Right atrium auricular region (tissue), 2 donors: ENCODE measurements at regions not wholly inside any gene's neighbourhood (a gene's known extent, or its start where the extent isn't known, plus 50 kb on each side); places are given as distances from the start of the nearest gene placed in this dataset.

Source experiments
- DNase-seq: peaks from one replicate; pipeline ENCODE4 v3.0.0-alpha.2; 2019; ENCODE audit warnings: low spot score
- H3K27ac ChIP-seq, 2 donors: fragments of 200-600 bp; sonication (generic); 1 replicate in 1 of 2; 2 replicates in 1 of 2; pipeline ENCODE4 v1.5.1; 2016 to 2019
- H3K27me3 ChIP-seq, 2 donors: fragments of 200-600 bp; sonication (generic); one replicate each; pipeline versions ENCODE4 v1.5.1 to v1.6.0; 2017 to 2019
- H3K36me3 ChIP-seq: fragments of 200-600 bp; sonication (generic); one replicate; pipeline ENCODE4 v1.5.1; 2016
- H3K4me1 ChIP-seq, 2 donors: fragments of 200-600 bp; sonication (generic); one replicate each; pipeline versions ENCODE4 v1.5.1 to v1.6.0; 2017 to 2019
- H3K4me3 ChIP-seq, 2 donors: fragments of 200-600 bp; sonication (generic); 1 replicate in 1 of 2; 2 replicates in 1 of 2; pipeline ENCODE4 v1.5.1; 2017 to 2019; ENCODE audit warnings: mild to moderate bottlenecking in 1 of 2, moderate library complexity in 1 of 2
- H3K9me3 ChIP-seq, 2 donors: fragments of 200-600 bp; sonication (generic); one replicate each; pipeline ENCODE4 v1.5.1; 2019
- CTCF ChIP-seq, 2 donors: fragments of 200-600 bp; sonication (generic); IDR thresholded peaks; one replicate each; pipeline ENCODE4 v1.5.1; 2019; ENCODE audit warnings: antibody characterized with exemption in 2 of 2

- no peak for TF ChIP-seq CTCF (IDR thresholded peaks at IDR 0.05)
- Histone ChIP-seq H3K9me3 (no peaks in the 10 kb centered on the region), H3K4me1 (no peaks in the 10 kb centered on the region), H3K4me3 (no peak overlapping the region), H3K27me3 (no peaks in the 10 kb centered on the region), H3K36me3 (no peaks in the 10 kb centered on the region), H3K27ac (no peak overlapping the region)
- no peak for DNase-seq
These were observed 125.6 kb upstream of the EOMES start for GRCh38 chr3:27847697-27848096.

GRCh38 chr3:27848826-27849225 is 126.7 kb upstream of the EOMES start:
- H3K27me3 ChIP-seq: no peaks in the 10 kb centered on the region
- peaks cover 0 to under 1% of the 10 kb centered on the region in 2 donors for H3K9me3 ChIP-seq
- H3K4me1 ChIP-seq: no peaks in the 10 kb centered on the region
- H3K27ac ChIP-seq: no peak overlapping the region
- no peak for DNase-seq
- TF ChIP-seq CTCF (IDR thresholded peaks at IDR 0.05): no peak
- no peaks in the 10 kb centered on the region for H3K36me3 ChIP-seq
- no peak overlapping the region for H3K4me3 ChIP-seq

GRCh38 chr3:27859821-27860220 is 137.7 kb upstream of the EOMES start:
- Histone ChIP-seq H3K4me1 (no peaks in the 10 kb centered on the region), H3K36me3 (no peaks in the 10 kb centered on the region), H3K27ac (no peak overlapping the region), H3K27me3 (no peaks in the 10 kb centered on the region), H3K4me3 (no peak overlapping the region), H3K9me3 (peaks cover 0 to 26% of the 10 kb centered on the region in 2 donors)
- TF ChIP-seq CTCF (IDR thresholded peaks at IDR 0.05): no peak
- DNase-seq: no peak

- Histone ChIP-seq H3K9me3 (peaks cover 0 to 11% of the 10 kb centered on the region in 2 donors), H3K27ac (no peak overlapping the region), H3K4me1 (no peaks in the 10 kb centered on the region), H3K4me3 (no peak overlapping the region), H3K27me3 (no peaks in the 10 kb centered on the region), H3K36me3 (no peaks in the 10 kb centered on the region)
- DNase-seq: no peak
- no peak for TF ChIP-seq CTCF (IDR thresholded peaks at IDR 0.05)
These were observed 139.2 kb upstream of the EOMES start for GRCh38 chr3:27861046-27862036.

GRCh38 chr3:27865731-27866130 is 143.6 kb upstream of the EOMES start:
- no peak for DNase-seq
- H3K27ac ChIP-seq: no peak overlapping the region
- TF ChIP-seq CTCF (IDR thresholded peaks at IDR 0.05): no peak
- no peaks in the 10 kb centered on the region for H3K4me1 ChIP-seq
- no peaks in the 10 kb centered on the region for H3K27me3 ChIP-seq
- H3K4me3 ChIP-seq: no peak overlapping the region
- peaks cover 0 to 31% of the 10 kb centered on the region in 2 donors for H3K9me3 ChIP-seq
- H3K36me3 ChIP-seq: no peaks in the 10 kb centered on the region
